CD4-positive, alpha-beta T cell treated with Interferon alpha-2 for 1 hour (primary cell): ENCODE measurements at regions not wholly inside any gene's neighbourhood (a gene's known extent, or its start where the extent isn't known, plus 50 kb on each side); places are given as distances from the start of the nearest gene placed in this dataset.

Experiments
- DNase-seq, 2 donors: peaks; one replicate each; pipeline ENCODE4 v3.0.0-alpha.2; 2020 to 2022

DNA sequence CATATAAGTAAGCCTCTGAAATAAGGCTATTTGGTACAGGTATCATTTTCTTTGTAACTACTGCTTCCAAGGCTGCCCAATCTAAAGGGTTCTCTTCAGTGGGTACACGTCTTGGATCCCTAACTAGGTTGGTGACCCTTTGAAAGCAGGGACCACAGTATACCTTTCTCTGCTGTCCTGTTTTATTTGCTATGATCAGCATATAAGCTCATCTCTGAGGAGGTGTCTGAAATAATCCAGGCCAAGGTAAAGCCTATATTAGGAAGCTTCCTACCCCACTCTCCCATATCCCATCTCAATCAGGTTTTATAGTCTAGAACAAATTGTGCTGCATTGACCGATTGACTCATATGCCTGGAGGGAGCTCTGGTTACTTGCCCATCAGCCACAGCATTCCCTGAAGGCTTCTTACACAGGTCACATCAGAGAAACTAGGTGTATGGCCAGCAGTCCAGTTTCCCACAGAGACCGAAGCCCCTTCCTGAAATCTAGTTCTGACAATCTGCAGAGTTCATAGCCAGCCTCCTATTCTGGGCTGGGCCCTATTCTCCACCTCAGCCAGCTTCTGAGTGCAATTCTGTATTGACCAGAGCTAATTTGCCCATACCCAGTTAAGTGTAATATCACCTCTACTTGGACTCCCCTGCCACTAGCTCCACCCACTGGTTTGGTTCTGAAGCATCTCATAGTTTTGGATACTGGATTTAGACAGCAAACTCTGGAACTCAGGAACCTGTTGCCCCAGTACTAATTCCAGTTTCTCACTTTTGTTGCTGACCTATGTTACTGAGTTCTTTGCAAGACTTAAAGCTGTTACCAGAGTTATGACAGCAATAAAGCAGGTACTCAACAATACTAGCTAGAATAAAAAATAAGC lies 62.1 kb upstream of the ARHGAP20 start:
- DNase-seq = no peak

DNA sequence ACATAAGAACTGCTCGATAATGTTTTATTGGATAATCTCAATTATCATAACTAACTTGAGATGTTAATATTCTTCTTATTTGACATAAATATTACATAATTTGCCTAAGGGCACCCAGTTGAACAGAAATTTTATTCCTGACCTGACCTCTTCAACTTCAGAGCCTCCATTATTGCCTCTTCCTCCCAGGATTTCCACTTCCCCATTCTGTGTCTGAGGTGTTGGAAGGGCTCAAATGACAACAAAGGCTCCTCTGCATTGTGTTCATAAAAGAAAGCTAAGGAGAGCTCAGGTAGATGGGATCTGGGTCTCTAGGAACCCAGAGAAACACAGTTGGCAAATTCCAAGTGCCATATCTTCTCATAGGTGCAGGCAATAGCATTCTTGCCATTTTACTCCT lies 61.2 kb upstream of the ARHGAP20 start:
- DNase-seq = no peak

DNA sequence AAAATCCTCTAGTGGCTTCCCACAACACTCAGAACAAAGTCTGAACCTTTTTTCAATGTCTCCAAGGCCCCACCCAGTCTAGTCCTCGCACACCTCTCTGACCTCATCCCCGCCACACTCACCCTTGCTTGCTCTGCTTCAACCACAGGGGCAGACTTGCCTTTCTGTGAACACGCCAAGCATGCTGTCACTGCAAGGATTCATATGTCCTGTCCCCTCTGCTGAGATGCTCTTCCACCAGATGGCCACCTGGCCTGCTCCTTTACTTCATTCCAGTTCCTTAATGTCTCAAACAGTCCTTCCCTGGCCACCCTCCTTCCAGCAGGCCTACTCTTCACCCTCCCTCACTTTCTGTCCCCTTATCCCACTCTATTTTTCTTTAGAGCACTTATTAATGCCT lies 60.6 kb upstream of the ARHGAP20 start:
- DNase-seq = no peak

DNA sequence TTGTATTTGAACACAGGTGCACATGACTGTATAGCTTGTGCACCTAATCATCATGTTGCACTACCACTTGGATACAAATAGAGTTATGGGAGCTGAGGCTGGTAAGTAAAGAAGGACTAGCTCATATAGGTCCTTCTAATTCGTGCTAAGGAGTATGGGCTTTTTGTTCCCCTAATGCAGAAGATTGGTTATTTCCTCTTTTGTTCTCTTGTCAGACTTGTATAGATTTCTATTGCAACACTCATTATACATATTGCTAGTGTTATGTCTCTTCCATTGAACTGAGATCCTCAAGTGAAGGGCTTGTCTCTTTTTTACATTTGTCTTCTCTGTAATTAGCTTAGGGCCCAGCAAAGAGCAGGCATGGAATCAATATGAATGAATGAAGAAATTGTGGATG lies 54.1 kb upstream of the ARHGAP20 start:
- no peak for DNase-seq

DNA sequence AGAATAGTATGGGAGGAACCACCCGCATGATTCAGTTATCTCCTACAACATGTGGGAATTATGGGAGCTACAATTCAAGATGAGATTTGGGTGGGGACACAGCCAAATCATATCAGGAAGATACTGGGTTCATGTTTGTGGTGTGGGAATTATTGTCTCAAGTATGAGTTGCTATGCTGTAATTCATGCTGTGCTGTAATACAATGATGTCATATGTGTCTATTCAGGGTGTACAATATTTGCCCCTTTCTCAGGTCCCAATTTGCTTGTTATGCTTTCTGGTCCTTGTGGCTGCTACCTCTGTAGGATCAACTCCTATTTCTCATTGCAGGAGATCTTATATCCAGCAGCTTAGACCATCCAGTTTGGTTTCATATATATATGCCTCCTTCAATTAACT lies 52.2 kb upstream of the ARHGAP20 start:
- DNase-seq = no peak

DNA sequence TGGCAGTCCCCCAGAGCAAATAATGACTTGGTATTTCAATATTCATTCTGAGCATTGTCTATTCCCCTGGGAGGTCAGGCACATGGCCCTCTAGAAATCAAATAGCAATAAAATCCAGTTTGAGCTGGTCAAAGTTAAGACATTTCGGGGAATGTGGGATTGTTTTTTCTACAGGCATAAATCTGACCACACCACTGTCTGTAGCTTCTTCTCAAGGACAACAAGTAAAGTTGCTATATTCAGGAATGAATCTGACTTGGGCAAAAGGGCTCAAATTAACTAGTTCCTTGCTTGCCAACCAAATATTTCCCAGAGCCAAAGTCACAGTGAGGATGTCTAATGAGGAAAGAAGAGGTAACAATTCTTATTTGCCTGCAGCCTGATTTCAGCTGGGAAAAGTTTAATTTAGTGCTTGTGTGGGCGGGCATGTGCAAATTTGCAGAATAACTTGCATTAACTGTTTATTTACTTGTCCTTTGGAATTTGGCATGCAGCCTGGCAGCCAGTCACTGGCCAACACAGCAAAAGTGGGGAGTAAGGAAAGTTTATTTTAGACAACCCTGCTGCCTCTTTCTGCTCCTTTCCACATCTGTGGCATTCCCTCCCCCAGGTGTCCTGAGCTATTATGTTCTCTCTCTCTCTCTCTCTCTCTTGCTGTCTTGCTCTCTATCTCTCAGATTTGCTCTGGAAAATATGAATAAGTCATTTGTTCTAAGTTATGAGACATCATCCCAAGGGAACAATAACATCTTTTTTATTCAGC lies 51.2 kb upstream of the ARHGAP20 start:
- DNase-seq = no peak

DNA sequence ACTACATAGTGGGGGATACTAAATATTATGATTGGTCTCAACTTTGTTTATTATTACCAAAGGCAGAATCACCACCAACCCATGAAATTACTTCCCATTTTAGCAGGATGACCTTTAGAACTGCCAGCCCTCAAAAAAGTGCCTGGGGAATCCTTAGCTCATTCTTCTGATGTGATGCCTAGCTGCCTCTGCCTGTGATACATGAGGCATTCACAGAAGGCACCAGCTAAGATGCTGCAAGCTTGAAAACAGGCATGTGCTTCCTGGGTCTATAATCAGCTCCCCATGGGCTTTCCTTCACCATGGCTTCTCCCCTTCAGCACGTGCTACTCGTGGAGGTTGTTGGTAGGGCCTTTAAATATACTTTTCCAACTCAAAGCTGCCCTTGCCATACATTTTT lies 50.4 kb upstream of the ARHGAP20 start:
- DNase-seq = no peak
